Pancreas (tissue), 10 donors: ENCODE measurements at regions not wholly inside any gene's neighbourhood (a gene's known extent, or its start where the extent isn't known, plus 50 kb on each side); places are given as distances from the start of the nearest gene placed in this dataset.

Experiments
- ATAC-seq, 4 donors: fragments of 200-7000 bp; cut with Tn5 transposase; one replicate each; pipeline versions ENCODE4 v1.8.0 to v1.9.1; 2020; ENCODE audit warnings: mild to moderate bottlenecking in 4 of 4, moderate library complexity in 4 of 4
- DNase-seq, 6 donors: peaks; one replicate each; pipeline ENCODE4 v3.0.0-alpha.2; 2020
- FAIRE-seq: peaks from 2 replicates; lab custom pipeline; 2012; peaks lifted over from hg19 to GRCh38; lab: Jason Lieb, UNC
- H3K27ac ChIP-seq, 4 donors: fragments of 200-600 bp; sonication (generic); 1 replicate in 3 of 4; 2 replicates in 1 of 4; pipeline versions ENCODE4 v1.5.0 to v1.8.0; 2020
- H3K27me3 ChIP-seq, 4 donors: fragments of 200-600 bp; one replicate each; pipeline ENCODE4 v1.8.0; 2021
- H3K36me3 ChIP-seq, 3 donors: fragments of 200-600 bp; sonication (generic) in 1 of 3; one replicate each; pipeline versions ENCODE4 v1.5.0 to v1.8.0; 2020 to 2021
- H3K4me1 ChIP-seq, 3 donors: fragments of 200-600 bp; one replicate each; pipeline ENCODE4 v1.8.0; 2021
- H3K4me3 ChIP-seq, 4 donors: fragments of 200-600 bp; sonication (generic) in 2 of 4; one replicate each; pipeline versions ENCODE4 v1.5.0 to v1.8.0; 2020 to 2021
- H3K9me3 ChIP-seq, 4 donors: fragments of 200-600 bp; one replicate each; pipeline ENCODE4 v1.8.0; 2021
- WGBS, 2 donors: extraction: QIAGEN DNeasy Blood & Tissue Kit; methylation state at CpG; one replicate each; pipeline ENCODE4 v1.1.7; 2013; 5-methylcytosine and 5-hydroxymethylcytosine counted together
- intact Hi-C, 3 donors: fragments of 100-400 bp; cut with DNase I; formaldehyde crosslinking; loops; one replicate each; pipeline versions ENCODE4 v1.11.1 to v1.14.2; 2022
- TF ChIP-seq, protein P1 (sequence below), 4 donors: fragments of 200-600 bp; sonication (generic) in 3 of 4; IDR thresholded peaks; one replicate each; pipeline versions ENCODE4 v1.5.0 to v1.8.0; 2021; ENCODE audit warnings: antibody characterized with exemption in 4 of 4
- donor health status: healthy with polysubstance abuse.
- donor health status: DM: no; HTN: no; CAD: no; lungs with moderate emphysema.
- donor health status: DM: no; HTN: no; CAD: no.
- donor health status: control.
- donor health status: control.
- donor health status: Bipolar disorder and iron deficiency.
- donor health status: DM: yes; HTN: yes; CAD: no.
- donor health status: DM: no; HTN: no; CAD: no.
- donor health status: DM: no; HTN: no; CAD: no.
- donor health status: DM: yes; HTN: yes; CAD: no.

DNA sequence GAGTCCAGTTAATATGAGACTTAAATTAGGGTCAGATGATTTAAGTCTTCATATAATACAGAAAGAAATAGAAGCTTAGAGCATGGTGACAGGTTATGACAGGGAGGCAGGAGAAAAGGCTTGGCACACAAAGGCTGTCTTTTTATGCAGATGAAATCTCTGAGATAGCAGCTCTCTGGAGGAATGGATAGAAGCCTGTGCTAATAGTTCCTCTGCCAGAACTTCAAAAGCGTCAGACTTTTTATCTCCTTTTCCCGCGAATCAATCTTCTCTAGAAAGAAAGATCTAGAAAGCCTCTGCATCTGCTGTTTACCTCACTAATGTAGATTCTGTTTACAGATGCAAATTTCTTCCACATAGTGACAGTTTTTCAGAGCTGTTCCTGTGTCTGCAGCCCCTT, 1106.2 kb downstream of the XPNPEP1 start:
- Histone ChIP-seq H3K9me3 (no peaks in the 10 kb centered on the region), H3K4me1 (no peaks in the 10 kb centered on the region), H3K27me3 (no peaks in the 10 kb centered on the region), H3K4me3 (no peak overlapping the region), H3K36me3 (no peaks in the 10 kb centered on the region), H3K27ac (no peak overlapping the region)
- intact Hi-C loops = no loop called here
- DNase-seq (no peak), ATAC-seq (no peak), FAIRE-seq (no peak)
- WGBS, 2 donors = 19 to 33% methylated on average over 3 of the region's 3 CpGs
- TF ChIP-seq, protein P1, sequence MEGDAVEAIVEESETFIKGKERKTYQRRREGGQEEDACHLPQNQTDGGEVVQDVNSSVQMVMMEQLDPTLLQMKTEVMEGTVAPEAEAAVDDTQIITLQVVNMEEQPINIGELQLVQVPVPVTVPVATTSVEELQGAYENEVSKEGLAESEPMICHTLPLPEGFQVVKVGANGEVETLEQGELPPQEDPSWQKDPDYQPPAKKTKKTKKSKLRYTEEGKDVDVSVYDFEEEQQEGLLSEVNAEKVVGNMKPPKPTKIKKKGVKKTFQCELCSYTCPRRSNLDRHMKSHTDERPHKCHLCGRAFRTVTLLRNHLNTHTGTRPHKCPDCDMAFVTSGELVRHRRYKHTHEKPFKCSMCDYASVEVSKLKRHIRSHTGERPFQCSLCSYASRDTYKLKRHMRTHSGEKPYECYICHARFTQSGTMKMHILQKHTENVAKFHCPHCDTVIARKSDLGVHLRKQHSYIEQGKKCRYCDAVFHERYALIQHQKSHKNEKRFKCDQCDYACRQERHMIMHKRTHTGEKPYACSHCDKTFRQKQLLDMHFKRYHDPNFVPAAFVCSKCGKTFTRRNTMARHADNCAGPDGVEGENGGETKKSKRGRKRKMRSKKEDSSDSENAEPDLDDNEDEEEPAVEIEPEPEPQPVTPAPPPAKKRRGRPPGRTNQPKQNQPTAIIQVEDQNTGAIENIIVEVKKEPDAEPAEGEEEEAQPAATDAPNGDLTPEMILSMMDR (IDR thresholded peaks at IDR 0.05) = no peak

DNA sequence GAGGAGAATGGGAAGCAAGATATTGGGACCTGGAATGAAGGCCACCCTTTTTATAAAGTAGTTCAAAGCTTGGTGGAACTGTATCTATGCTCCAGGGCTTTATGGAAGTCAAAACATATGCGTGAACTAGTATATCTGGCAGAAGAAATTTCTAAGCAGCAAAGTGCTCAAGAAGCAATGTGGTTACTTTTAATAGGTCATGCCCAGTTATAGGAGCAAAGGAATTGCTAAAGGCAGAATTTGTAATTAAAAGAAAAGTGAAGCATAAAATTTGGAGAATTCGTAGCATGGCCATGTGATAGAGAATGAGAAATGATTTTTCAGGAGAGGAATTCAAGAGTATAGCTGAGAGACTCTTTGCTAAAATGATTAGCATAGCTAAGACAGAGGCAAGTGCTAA, 1110.4 kb downstream of the XPNPEP1 start:
- H3K27ac ChIP-seq = no peak overlapping the region
- TF ChIP-seq, protein P1 (IDR thresholded peaks at IDR 0.05) = no peak
- intact Hi-C loops = no loop called here
- H3K36me3 ChIP-seq = no peaks in the 10 kb centered on the region
- ATAC-seq (no peak), FAIRE-seq (no peak), DNase-seq (no peak)
- H3K4me1 ChIP-seq = no peaks in the 10 kb centered on the region
- H3K27me3 ChIP-seq = no peaks in the 10 kb centered on the region
- no peak overlapping the region for H3K4me3 ChIP-seq
- H3K9me3 ChIP-seq = no peaks in the 10 kb centered on the region
- WGBS, 2 donors = 61 to 90% methylated on average over 2 of the region's 2 CpGs

DNA sequence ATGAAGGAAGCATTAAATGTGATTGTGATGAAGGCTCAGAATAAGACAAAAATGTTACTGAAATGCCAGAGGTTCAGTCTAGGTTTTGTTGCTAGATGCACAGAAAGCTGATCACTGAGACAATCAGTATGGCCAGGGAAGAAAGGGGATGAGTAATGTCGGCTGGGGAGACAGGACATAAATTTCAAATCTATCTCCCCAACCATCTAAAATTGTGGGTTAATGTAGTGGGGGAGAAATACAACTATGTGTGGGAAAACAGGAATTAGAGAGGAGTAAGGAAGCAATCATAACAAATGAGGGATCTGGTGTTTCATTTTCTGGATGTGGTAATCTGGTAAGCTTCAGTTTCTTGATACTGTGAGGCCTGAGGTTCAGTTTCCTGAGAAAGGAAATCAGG, 1111.0 kb downstream of the XPNPEP1 start:
- WGBS, 2 donors = 39 to 76% methylated on average over 1 of the region's 1 CpG
- intact Hi-C loops = no loop called here
- TF ChIP-seq, protein P1 (IDR thresholded peaks at IDR 0.05) = no peak
- Histone ChIP-seq H3K4me3 (no peak overlapping the region), H3K27ac (no peak overlapping the region), H3K27me3 (no peaks in the 10 kb centered on the region), H3K9me3 (no peaks in the 10 kb centered on the region), H3K4me1 (no peaks in the 10 kb centered on the region), H3K36me3 (no peaks in the 10 kb centered on the region)
- FAIRE-seq (no peak), ATAC-seq (no peak), DNase-seq (no peak)

DNA sequence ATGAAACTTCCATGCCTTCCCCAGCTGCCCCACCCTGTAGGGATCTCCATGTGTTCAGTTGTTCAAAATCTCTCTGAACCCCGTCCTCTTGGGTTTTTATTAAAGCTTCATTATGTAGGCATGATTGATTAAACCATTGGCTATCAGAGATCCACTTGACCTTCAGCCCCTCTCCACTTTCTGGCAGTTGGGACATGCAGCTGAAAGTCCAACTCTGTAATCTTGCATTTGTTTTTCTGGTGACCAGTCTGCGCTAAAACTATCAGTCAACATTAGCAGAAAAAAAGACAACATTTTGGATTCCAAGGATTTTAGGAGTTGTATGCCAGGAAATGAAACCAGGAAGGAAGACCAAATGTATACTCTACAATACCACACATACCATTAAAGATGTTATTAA, 1115.1 kb downstream of the XPNPEP1 start:
- intact Hi-C loops = no loop called here
- no peaks in the 10 kb centered on the region for H3K4me1 ChIP-seq
- H3K4me3 ChIP-seq = no peak overlapping the region
- ATAC-seq (no peak), FAIRE-seq (no peak), DNase-seq (no peak)
- no peaks in the 10 kb centered on the region for H3K36me3 ChIP-seq
- no peak overlapping the region for H3K27ac ChIP-seq
- WGBS, 2 donors = 21 to 28% methylated on average over 2 of the region's 2 CpGs
- TF ChIP-seq, protein P1 (IDR thresholded peaks at IDR 0.05) = no peak
- no peaks in the 10 kb centered on the region for H3K9me3 ChIP-seq
- H3K27me3 ChIP-seq = no peaks in the 10 kb centered on the region

DNA sequence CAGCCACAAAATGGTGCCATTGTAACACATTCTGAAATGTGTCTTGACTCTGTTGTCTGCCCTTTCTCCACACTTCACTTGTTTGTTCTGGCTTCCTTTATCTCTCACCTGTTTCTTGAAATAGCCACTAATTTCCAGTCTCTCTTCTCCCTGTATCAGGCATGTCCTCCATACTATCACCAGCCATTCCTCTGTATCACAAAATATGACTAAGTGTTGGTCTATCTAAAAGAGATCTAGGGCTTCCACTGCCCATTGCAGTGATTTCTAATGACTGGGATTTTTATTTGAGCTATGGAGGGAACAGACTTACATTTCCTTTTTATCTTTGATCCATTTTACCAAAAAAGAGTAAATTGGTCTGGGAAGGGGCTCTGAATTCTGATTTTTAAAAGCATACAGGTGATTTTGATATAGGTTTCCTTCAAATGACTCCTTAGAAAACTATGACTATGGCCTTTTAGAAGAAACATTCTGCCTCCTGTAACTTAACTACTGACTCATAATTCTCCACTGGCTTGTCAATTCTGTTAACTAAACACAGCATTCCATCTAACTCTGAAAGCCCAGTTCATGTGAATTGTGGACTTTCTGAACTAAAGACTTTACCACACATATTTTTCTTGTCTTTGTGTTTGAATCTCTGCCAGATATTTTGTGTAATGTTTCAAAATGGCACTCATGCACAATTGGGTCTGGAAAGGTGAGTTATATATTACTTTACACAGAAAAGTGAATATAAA, 1121.4 kb downstream of the XPNPEP1 start:
- no peak for DNase-seq
- Histone ChIP-seq H3K9me3 (no peaks in the 10 kb centered on the region), H3K36me3 (no peaks in the 10 kb centered on the region), H3K27ac (no peak overlapping the region), H3K4me1 (no peaks in the 10 kb centered on the region), H3K4me3 (no peak overlapping the region), H3K27me3 (no peaks in the 10 kb centered on the region)
- no peak for FAIRE-seq
- intact Hi-C loops = no loop called here
- TF ChIP-seq, protein P1 (IDR thresholded peaks at IDR 0.05) = no peak
- no peak for ATAC-seq
